Upper lobe of right lung (tissue), 1 donor: ENCODE measurements at regions not wholly inside any gene's neighbourhood (a gene's known extent, or its start where the extent isn't known, plus 50 kb on each side); places are given as distances from the start of the nearest gene placed in this dataset.
A peak's percentile ranks its signal among the peaks of the same experiment; 100 is the strongest.

Experiments used
- ATAC-seq: fragments of 200-7000 bp; cut with Tn5 transposase; one replicate; pipeline ENCODE4 v1.9.1; 2020; ENCODE audit warnings: mild to moderate bottlenecking, moderate library complexity
- DNase-seq: peaks from one replicate; pipeline ENCODE4 v3.0.0-alpha.2; 2020
- H3K27ac ChIP-seq: fragments of 200-600 bp; one replicate; pipeline ENCODE4 v1.8.0; 2022
- H3K27me3 ChIP-seq: fragments of 200-600 bp; one replicate; pipeline ENCODE4 v1.8.0; 2022; ENCODE audit warnings: mild to moderate bottlenecking
- H3K36me3 ChIP-seq: fragments of 200-600 bp; one replicate; pipeline ENCODE4 v1.8.0; 2022
- H3K4me1 ChIP-seq: fragments of 200-600 bp; one replicate; pipeline ENCODE4 v1.8.0; 2022
- H3K4me3 ChIP-seq: fragments of 200-600 bp; one replicate; pipeline ENCODE4 v1.8.0; 2022; ENCODE audit warnings: mild to moderate bottlenecking
- H3K9me3 ChIP-seq: fragments of 200-600 bp; one replicate; pipeline ENCODE4 v1.8.0; 2022
- CTCF ChIP-seq: fragments of 200-600 bp; IDR thresholded peaks from one replicate; pipeline ENCODE4 v1.8.0; 2022; ENCODE audit warnings: antibody characterized with exemption
- intact Hi-C: fragments of 100-400 bp; cut with DNase I; formaldehyde crosslinking; loops from one replicate; pipeline ENCODE4 v1.11.0; 2022
- donor health status: DM: no; HTN: yes; CAD: no; lungs with severe emphysema.

GRCh38 chr20:11555510-11555909 is 362.2 kb upstream of the BTBD3 start:
- Histone ChIP-seq H3K4me1 (no peaks in the 10 kb centered on the region), H3K27me3 (no peaks in the 10 kb centered on the region), H3K4me3 (no peak overlapping the region), H3K36me3 (no peaks in the 10 kb centered on the region), H3K27ac (no peak overlapping the region), H3K9me3 (no peaks in the 10 kb centered on the region)
- DNase-seq (no peak), ATAC-seq (no peak)
- TF ChIP-seq CTCF, result no peak
- intact Hi-C loops, result no loop called here

GRCh38 chr20:11556410-11556809 is 361.3 kb upstream of the BTBD3 start:
- no peak overlapping the region for H3K27ac ChIP-seq
- intact Hi-C loops, result no loop called here
- no peak for TF ChIP-seq CTCF
- ATAC-seq, result peak; percentile 42
- no peaks in the 10 kb centered on the region for H3K27me3 ChIP-seq
- no peak for DNase-seq
- no peak overlapping the region for H3K4me3 ChIP-seq
- H3K9me3 ChIP-seq, result no peaks in the 10 kb centered on the region
- no peaks in the 10 kb centered on the region for H3K36me3 ChIP-seq
- H3K4me1 ChIP-seq, result no peaks in the 10 kb centered on the region

GRCh38 chr20:11564491-11564890 is 353.2 kb upstream of the BTBD3 start:
- no peak for DNase-seq
- H3K9me3 ChIP-seq, result no peaks in the 10 kb centered on the region
- intact Hi-C loops, result no loop called here
- TF ChIP-seq CTCF, result no peak
- H3K4me1 ChIP-seq, result no peaks in the 10 kb centered on the region
- no peaks in the 10 kb centered on the region for H3K27me3 ChIP-seq
- H3K36me3 ChIP-seq, result no peaks in the 10 kb centered on the region
- ATAC-seq, result no peak
- H3K27ac ChIP-seq, result no peak overlapping the region
- H3K4me3 ChIP-seq, result no peak overlapping the region

- H3K27ac ChIP-seq, result no peak overlapping the region
- no peaks in the 10 kb centered on the region for H3K4me1 ChIP-seq
- no peak for ATAC-seq
- H3K9me3 ChIP-seq, result no peaks in the 10 kb centered on the region
- H3K36me3 ChIP-seq, result no peaks in the 10 kb centered on the region
- DNase-seq, result no peak
- H3K27me3 ChIP-seq, result no peaks in the 10 kb centered on the region
- intact Hi-C loops, result no loop called here
- no peak for TF ChIP-seq CTCF
- no peak overlapping the region for H3K4me3 ChIP-seq
Measured at GRCh38 chr20:11569163-11569562, 348.5 kb upstream of the BTBD3 start.

GRCh38 chr20:11573507-11573906 is 344.2 kb upstream of the BTBD3 start:
- no peaks in the 10 kb centered on the region for H3K36me3 ChIP-seq
- DNase-seq (no peak), ATAC-seq (no peak)
- H3K27ac ChIP-seq, result no peak overlapping the region
- H3K4me3 ChIP-seq, result no peak overlapping the region
- H3K9me3 ChIP-seq, result no peaks in the 10 kb centered on the region
- H3K4me1 ChIP-seq, result no peaks in the 10 kb centered on the region
- no peaks in the 10 kb centered on the region for H3K27me3 ChIP-seq
- intact Hi-C loops, result no loop called here
- no peak for TF ChIP-seq CTCF

GRCh38 chr20:11581271-11581670 is 336.4 kb upstream of the BTBD3 start:
- Histone ChIP-seq H3K4me3 (no peak overlapping the region), H3K9me3 (no peaks in the 10 kb centered on the region), H3K36me3 (no peaks in the 10 kb centered on the region), H3K4me1 (no peaks in the 10 kb centered on the region), H3K27me3 (no peaks in the 10 kb centered on the region), H3K27ac (no peak overlapping the region)
- intact Hi-C loops, result no loop called here
- TF ChIP-seq CTCF, result no peak
- DNase-seq (no peak), ATAC-seq (no peak)
